Testis (tissue), 2 donors: ENCODE measurements at regions not wholly inside any gene's neighbourhood (a gene's known extent, or its start where the extent isn't known, plus 50 kb on each side); places are given as distances from the start of the nearest gene placed in this dataset.

Experiments
- DNase-seq: peaks from one replicate; pipeline ENCODE4 v3.0.0-alpha.2; 2019
- H3K27ac ChIP-seq, 2 donors: fragments of 200-600 bp; sonication (generic); one replicate each; pipeline ENCODE4 v1.5.1; 2019
- H3K27me3 ChIP-seq: fragments of 200-600 bp; sonication (generic); one replicate; pipeline ENCODE4 v1.5.1; 2019
- H3K36me3 ChIP-seq: fragments of 200-600 bp; sonication (generic); one replicate; pipeline ENCODE4 v1.5.1; 2017; ENCODE audit warnings: low read depth; ENCODE audit errors: missing control alignments
- H3K4me1 ChIP-seq: fragments of 200-600 bp; sonication (generic); one replicate; pipeline ENCODE4 v1.5.1; 2019
- H3K4me3 ChIP-seq, 2 donors: fragments of 200-600 bp; sonication (generic); one replicate each; pipeline ENCODE4 v1.5.1; 2017 to 2019
- H3K9me3 ChIP-seq: fragments of 200-600 bp; sonication (generic); one replicate; pipeline ENCODE4 v1.5.1; 2017
- CTCF ChIP-seq, 3 experiments: fragments of 450-650 bp in 2 of 3; fragments of 200-600 bp in 1 of 3; sonication (generic) in 1 of 3; IDR thresholded peaks; one replicate each; pipeline ENCODE4 v1.5.1; 2016 to 2019; ENCODE audit warnings: antibody characterized with exemption in 3 of 3, mild to moderate bottlenecking in 2 of 3, moderate library complexity in 1 of 3
- POLR2A ChIP-seq: fragments of 450-650 bp; IDR thresholded peaks from one replicate; pipeline ENCODE4 v1.6.1; 2017; ENCODE audit warnings: antibody characterized with exemption, mild to moderate bottlenecking, moderate library complexity
- WGBS, 2 donors: methylation state at CpG; one replicate each; pipeline ENCODE4 v1.1.5; 2018; 5-methylcytosine and 5-hydroxymethylcytosine counted together
- intact Hi-C: fragments of 100-400 bp; cut with DNase I; formaldehyde crosslinking; loops from one replicate; pipeline ENCODE4 v1.15.1; 2023; ENCODE audit warnings: low total_unique reads

DNA sequence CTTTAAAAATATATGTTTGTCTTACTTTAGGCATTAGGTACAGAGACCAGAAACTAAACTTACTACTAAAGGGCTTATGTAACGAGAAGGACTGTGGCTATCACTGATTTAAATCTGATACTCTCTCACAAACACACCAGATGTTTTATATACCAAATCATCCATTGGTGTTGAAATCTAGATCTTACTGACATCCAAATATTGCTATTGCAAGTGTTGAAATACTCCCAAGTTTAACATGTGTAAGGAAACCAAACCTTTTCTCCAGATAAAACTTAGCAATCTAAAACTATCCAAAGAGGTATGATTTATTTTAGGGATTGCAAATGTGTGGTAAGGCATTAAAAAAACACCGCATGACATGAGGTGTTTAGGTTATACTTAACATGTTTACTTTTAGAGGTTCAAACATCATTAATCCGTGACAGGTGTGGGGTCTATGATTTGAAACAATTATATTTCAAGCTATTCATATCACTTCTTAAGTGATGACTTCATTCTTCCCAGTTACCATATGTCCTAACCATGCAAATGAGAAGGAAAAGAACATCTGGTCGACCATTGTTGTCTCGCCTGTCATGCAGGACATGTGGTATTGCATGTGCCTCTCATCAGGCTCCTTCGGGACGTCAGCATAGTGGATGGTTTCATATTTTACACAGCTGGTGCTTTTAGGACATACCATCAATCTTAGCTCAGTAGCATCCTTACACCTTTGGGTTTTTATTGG is 168.3 kb upstream of the SPACA1 start:
- intact Hi-C loops, result no loop called here
- no peak overlapping the region for H3K4me3 ChIP-seq
- TF ChIP-seq CTCF (IDR thresholded peaks at IDR 0.05), result no peak
- no peak for TF ChIP-seq POLR2A
- DNase-seq, result no peak
- no peaks in the 10 kb centered on the region for H3K4me1 ChIP-seq
- no peak overlapping the region for H3K27ac ChIP-seq
- no peaks in the 10 kb centered on the region for H3K9me3 ChIP-seq
- WGBS, 2 donors, result 69 to 77% methylated on average over 7 of the region's 7 CpGs
- H3K27me3 ChIP-seq, result no peaks in the 10 kb centered on the region
- no peaks in the 10 kb centered on the region for H3K36me3 ChIP-seq

GRCh38 chr6:87875781-87876180 is 171.9 kb upstream of the SPACA1 start:
- no peak for DNase-seq
- Histone ChIP-seq H3K9me3 (no peaks in the 10 kb centered on the region), H3K36me3 (no peaks in the 10 kb centered on the region), H3K4me3 (no peak overlapping the region), H3K4me1 (no peaks in the 10 kb centered on the region), H3K27ac (no peak overlapping the region), H3K27me3 (no peaks in the 10 kb centered on the region)
- 41 to 43% methylated on average over 1 of the region's 1 CpG for WGBS, 2 donors
- intact Hi-C loops, result no loop called here
- TF ChIP-seq CTCF (IDR thresholded peaks at IDR 0.05) (no peak), POLR2A (no peak)

DNA sequence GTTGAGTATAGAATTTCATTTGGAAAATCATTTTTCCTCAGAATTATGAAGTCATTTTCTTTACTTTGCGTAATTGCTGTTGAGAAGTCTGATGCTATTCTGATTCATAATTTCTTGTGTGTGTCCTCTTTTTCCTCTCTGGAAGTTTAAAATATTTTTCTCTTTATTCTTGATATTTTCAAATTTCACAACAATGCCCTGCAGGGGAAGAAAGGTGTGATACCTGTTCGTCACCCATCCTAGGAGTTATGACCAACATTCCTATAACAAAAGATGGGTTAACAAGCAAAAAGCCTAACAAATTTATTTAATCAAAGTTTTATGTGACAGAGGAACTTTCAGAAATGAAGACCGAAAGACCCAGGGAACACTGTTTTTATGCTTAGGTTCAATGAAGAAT is 171.5 kb upstream of the AKIRIN2 start:
- no peak for TF ChIP-seq CTCF (IDR thresholded peaks at IDR 0.05)
- TF ChIP-seq POLR2A, result no peak
- no peaks in the 10 kb centered on the region for H3K36me3 ChIP-seq
- no peak overlapping the region for H3K27ac ChIP-seq
- DNase-seq, result no peak
- H3K4me3 ChIP-seq, result no peak overlapping the region
- intact Hi-C loops, result no loop called here
- no peaks in the 10 kb centered on the region for H3K4me1 ChIP-seq
- no peaks in the 10 kb centered on the region for H3K27me3 ChIP-seq
- 93 to 95% methylated on average over 3 of the region's 3 CpGs for WGBS, 2 donors
- H3K9me3 ChIP-seq, result no peaks in the 10 kb centered on the region

- 14 to 41% methylated on average over 3 of the region's 3 CpGs for WGBS, 2 donors
- no peaks in the 10 kb centered on the region for H3K9me3 ChIP-seq
- H3K27me3 ChIP-seq, result no peaks in the 10 kb centered on the region
- DNase-seq, result no peak
- H3K4me1 ChIP-seq, result no peaks in the 10 kb centered on the region
- intact Hi-C loops, result no loop called here
- no peak overlapping the region for H3K4me3 ChIP-seq
- no peak overlapping the region for H3K27ac ChIP-seq
- no peaks in the 10 kb centered on the region for H3K36me3 ChIP-seq
- no peak for TF ChIP-seq CTCF (IDR thresholded peaks at IDR 0.05)
- TF ChIP-seq POLR2A, result no peak
Measured at GRCh38 chr6:87870556-87870955, 168.5 kb upstream of the AKIRIN2 start.
